HUES48 (cell line): ENCODE measurements at regions not wholly inside any gene's neighbourhood (a gene's known extent, or its start where the extent isn't known, plus 50 kb on each side); places are given as distances from the start of the nearest gene placed in this dataset.

Source experiments
- H3K27ac ChIP-seq: one replicate; pipeline ENCODE4 v1.7.0; 2013; ENCODE audit warnings: low read depth, low read length, inconsistent platforms
- H3K27me3 ChIP-seq: 2 replicates; pipeline ENCODE4 v1.6.1; 2013; ENCODE audit warnings: mild to moderate bottlenecking, low read length; ENCODE audit not compliant: control insufficient read depth, insufficient read depth
- H3K36me3 ChIP-seq: 2 replicates; pipeline ENCODE4 v1.6.1; 2013; ENCODE audit warnings: low read length; ENCODE audit not compliant: control insufficient read depth, insufficient read depth
- H3K4me1 ChIP-seq: 2 replicates; pipeline ENCODE4 v1.6.1; 2013; ENCODE audit warnings: mild to moderate bottlenecking, low read length; ENCODE audit not compliant: control insufficient read depth, insufficient read depth
- H3K4me3 ChIP-seq: 2 replicates; pipeline ENCODE4 v1.5.1; 2013; ENCODE audit warnings: mild to moderate bottlenecking, low read depth, low read length
- H3K9ac ChIP-seq: 2 replicates; pipeline ENCODE4 v1.6.1; 2013; ENCODE audit warnings: mild to moderate bottlenecking, low read depth, low read length, moderate library complexity
- H3K9me3 ChIP-seq: 2 replicates; pipeline ENCODE4 v1.6.1; 2013; ENCODE audit warnings: low read length; ENCODE audit not compliant: control insufficient read depth, insufficient read depth

- Histone ChIP-seq H3K27me3 (no peaks in the 10 kb centered on the region), H3K9me3 (no peaks in the 10 kb centered on the region), H3K36me3 (no peaks in the 10 kb centered on the region), H3K4me1 (no peaks in the 10 kb centered on the region), H3K9ac (no peak overlapping the region), H3K27ac (no peak overlapping the region), H3K4me3 (no peak overlapping the region)
Observed at GRCh38 chr7:26609532-26609931, 254.9 kb downstream of the SKAP2 start.

- H3K36me3 ChIP-seq, result no peaks in the 10 kb centered on the region
- H3K9ac ChIP-seq, result no peak overlapping the region
- H3K27ac ChIP-seq, result no peak overlapping the region
- no peaks in the 10 kb centered on the region for H3K9me3 ChIP-seq
- H3K27me3 ChIP-seq, result no peaks in the 10 kb centered on the region
- no peak overlapping the region for H3K4me3 ChIP-seq
- no peaks in the 10 kb centered on the region for H3K4me1 ChIP-seq
Observed at GRCh38 chr7:26612742-26613141, 251.6 kb downstream of the SKAP2 start.

GRCh38 chr7:26614503-26614902 is 249.9 kb downstream of the SKAP2 start:
- Histone ChIP-seq H3K4me3 (no peak overlapping the region), H3K27ac (no peak overlapping the region), H3K36me3 (no peaks in the 10 kb centered on the region), H3K4me1 (no peaks in the 10 kb centered on the region), H3K9ac (no peak overlapping the region), H3K9me3 (no peaks in the 10 kb centered on the region), H3K27me3 (no peaks in the 10 kb centered on the region)

- Histone ChIP-seq H3K9ac (no peak overlapping the region), H3K27me3 (no peaks in the 10 kb centered on the region), H3K36me3 (no peaks in the 10 kb centered on the region), H3K4me3 (no peak overlapping the region), H3K27ac (no peak overlapping the region), H3K4me1 (peaks cover 5% of the 10 kb centered on the region), H3K9me3 (no peaks in the 10 kb centered on the region)
Observed at GRCh38 chr7:26616235-26616634, 248.2 kb downstream of the SKAP2 start.

- H3K4me1 ChIP-seq, result peaks cover 5% of the 10 kb centered on the region
- no peak overlapping the region for H3K4me3 ChIP-seq
- H3K27ac ChIP-seq, result no peak overlapping the region
- H3K27me3 ChIP-seq, result no peaks in the 10 kb centered on the region
- no peaks in the 10 kb centered on the region for H3K36me3 ChIP-seq
- no peak overlapping the region for H3K9ac ChIP-seq
- H3K9me3 ChIP-seq, result no peaks in the 10 kb centered on the region
Observed at GRCh38 chr7:26617066-26617465, 247.3 kb downstream of the SKAP2 start.
